ENCODE measurements at regions not wholly inside any gene's neighbourhood (a gene's known extent, or its start where the extent isn't known, plus 50 kb on each side); places are given as distances from the start of the nearest gene placed in this dataset.

GRCh38 chr3:159586571-159587202 lies 401.9 kb upstream of the IL12A start:
- in situ Hi-C loops (cut with HindIII; ENCODE audit: low pct_ligation_motif_present, low pct_unique_long_range_greater_than_20kb, low sequenced_read_pairs) = no loop called here
- peak; percentile 29 for DNase-seq

- in situ Hi-C loops (cut with HindIII; ENCODE audit: low pct_ligation_motif_present, low pct_unique_long_range_greater_than_20kb, low sequenced_read_pairs) = no loop called here
- no peak for DNase-seq
Observed at GRCh38 chr3:159593927-159594605, 394.6 kb upstream of the IL12A start.

GRCh38 chr3:159600291-159600690 lies 388.3 kb upstream of the IL12A start:
- in situ Hi-C loops (cut with HindIII; ENCODE audit: low pct_ligation_motif_present, low pct_unique_long_range_greater_than_20kb, low sequenced_read_pairs) = no loop called here
- no peak for DNase-seq

DNA sequence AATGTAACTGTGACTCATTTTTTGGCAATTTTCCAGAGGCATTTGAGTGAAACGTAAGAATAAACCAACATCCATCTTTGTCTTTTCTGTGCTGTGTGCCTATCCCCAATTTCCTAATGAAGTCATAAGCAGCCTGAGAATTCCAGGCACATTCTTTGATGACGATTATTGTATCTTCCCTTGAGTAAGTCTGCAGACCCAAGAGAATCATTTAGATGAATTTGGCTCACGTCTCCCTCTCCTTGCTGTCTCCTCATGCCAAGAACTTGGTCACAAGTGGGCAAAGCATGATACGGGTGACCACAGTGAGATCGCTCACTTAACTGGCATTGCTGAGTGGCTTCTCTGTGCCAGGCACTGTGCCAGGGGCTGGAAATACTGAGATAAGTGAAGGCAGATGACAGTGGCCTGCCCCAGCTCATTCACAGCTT lies 384.5 kb upstream of the IL12A start:
- peak; percentile 20 for DNase-seq
- in situ Hi-C loops (cut with HindIII; ENCODE audit: low pct_ligation_motif_present, low pct_unique_long_range_greater_than_20kb, low sequenced_read_pairs) = no loop called here

GRCh38 chr3:159605101-159605500 lies 383.5 kb upstream of the IL12A start:
- in situ Hi-C loops (cut with HindIII; ENCODE audit: low pct_ligation_motif_present, low pct_unique_long_range_greater_than_20kb, low sequenced_read_pairs) = no loop called here
- DNase-seq = no peak

DNA sequence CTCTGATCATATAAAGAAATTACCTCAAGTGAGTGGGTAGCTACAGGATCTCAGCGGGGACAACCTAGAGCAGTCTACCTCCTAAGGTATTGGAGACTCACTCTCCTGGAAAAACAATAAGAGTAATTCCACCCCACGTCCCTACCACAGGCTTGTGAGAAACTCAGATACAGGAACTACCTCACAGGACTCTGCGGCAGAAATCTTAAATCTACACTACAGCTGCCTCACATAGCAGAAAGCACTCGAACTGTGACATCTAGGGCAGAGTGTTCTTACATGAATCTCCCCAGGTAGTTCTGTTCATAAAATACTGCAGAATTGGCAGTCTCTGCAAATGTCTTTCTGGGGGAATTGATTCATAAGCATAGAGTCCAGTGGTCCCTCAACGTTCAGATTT lies 382.9 kb upstream of the IL12A start:
- in situ Hi-C loops (cut with HindIII; ENCODE audit: low pct_ligation_motif_present, low pct_unique_long_range_greater_than_20kb, low sequenced_read_pairs) = no loop called here
- DNase-seq = no peak

DNA sequence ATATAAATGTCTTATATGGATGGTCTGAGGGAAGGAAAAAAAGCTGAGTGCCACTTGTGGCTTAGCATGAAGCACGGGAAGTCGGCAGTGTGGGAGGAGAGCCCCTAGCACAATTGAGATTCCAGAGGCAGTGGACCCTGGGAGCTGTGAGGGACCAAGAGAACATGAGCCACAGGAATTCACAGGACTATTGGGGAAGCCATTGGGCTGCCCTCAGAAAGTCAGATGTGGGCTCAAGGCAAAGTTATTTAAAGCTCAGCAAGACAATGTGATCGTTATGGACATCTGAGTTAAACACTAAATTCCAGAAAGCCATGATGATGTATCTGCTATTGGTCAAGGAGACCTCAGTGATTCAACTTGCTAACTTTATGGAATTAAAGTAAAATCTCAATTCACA lies 380.8 kb upstream of the IL12A start:
- in situ Hi-C loops (cut with HindIII; ENCODE audit: low pct_ligation_motif_present, low pct_unique_long_range_greater_than_20kb, low sequenced_read_pairs) = no loop called here
- DNase-seq = no peak

DNA sequence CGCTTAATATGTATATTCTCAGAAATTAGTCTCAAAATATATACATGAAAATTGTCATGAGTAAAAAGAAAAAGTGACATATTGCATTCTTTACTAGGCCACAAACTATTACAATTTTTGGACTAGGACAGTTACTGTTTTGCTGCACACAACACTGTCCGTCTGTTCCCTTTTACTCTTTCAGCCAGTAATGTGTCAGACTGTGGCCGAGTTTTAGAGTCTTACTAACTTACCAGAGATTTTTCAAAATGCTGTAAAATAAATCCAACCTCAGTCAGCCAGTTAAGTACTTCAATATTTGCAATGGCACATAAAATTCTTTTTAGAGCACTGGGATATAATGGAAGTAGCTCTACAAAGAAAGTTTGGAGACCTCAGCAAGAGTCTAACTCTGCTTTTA lies 380.3 kb upstream of the IL12A start:
- in situ Hi-C loops (cut with HindIII; ENCODE audit: low pct_ligation_motif_present, low pct_unique_long_range_greater_than_20kb, low sequenced_read_pairs) = no loop called here
- DNase-seq = no peak

GRCh38 chr3:159609625-159610024 lies 379.0 kb upstream of the IL12A start:
- DNase-seq = no peak
- in situ Hi-C loops (cut with HindIII; ENCODE audit: low pct_ligation_motif_present, low pct_unique_long_range_greater_than_20kb, low sequenced_read_pairs) = no loop called here

DNA sequence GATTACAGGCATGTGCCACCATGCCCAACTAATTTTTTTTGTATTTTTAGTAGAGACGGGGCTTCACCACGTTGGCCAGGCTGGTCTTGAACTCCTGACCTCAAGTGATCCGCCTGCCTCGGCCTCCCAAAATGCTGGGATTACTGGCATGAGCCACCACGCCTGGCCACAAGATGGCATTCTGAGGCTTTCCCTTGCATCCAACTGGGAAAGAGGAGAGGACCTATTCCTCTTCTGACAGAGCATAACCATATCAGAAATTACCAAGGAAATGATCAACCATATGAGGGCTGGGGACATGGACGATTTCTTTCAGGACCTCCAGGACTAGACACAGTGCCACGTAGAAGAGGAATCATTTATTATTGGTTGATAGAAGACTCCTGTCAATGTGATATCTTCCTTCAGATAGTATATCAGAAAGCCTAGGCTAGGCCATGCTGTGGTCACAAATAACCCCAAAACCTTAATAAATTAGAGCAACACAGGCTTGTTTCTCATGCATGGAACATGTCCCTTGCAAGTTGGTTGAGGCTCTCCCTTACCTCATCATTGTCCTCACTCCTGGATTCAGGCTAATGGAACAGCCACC lies 372.3 kb upstream of the IL12A start:
- peak; percentile 62 for DNase-seq
- in situ Hi-C loops (cut with HindIII; ENCODE audit: low pct_ligation_motif_present, low pct_unique_long_range_greater_than_20kb, low sequenced_read_pairs) = no loop called here

DNA sequence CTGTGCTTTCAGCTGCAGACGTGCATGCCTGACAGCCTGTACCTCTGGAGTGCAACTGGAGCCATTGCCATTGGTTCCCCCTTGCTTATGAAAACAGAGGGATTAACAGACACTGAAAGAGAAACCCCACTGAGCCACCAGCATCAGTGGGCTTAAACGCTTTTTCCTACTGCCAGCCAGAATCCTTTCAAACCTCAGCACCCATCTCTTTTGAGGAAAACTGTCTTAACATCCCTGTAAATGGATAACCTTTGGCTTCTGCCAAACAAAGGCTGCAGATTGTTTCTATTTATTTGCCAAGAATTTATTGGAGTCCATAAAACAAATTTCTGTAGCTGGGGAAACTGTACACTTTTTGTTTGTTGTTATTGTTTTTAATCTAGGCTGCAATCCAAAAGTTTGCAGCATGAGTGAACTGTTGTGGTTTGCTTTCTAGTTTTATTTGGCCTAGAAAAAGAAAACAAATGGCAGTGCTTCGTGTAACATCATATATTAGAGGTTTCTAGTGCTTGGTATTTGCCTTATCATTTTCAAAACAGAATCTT lies 369.2 kb upstream of the IL12A start:
- no peak for DNase-seq
- in situ Hi-C loops (cut with HindIII; ENCODE audit: low pct_ligation_motif_present, low pct_unique_long_range_greater_than_20kb, low sequenced_read_pairs) = no loop called here

DNA sequence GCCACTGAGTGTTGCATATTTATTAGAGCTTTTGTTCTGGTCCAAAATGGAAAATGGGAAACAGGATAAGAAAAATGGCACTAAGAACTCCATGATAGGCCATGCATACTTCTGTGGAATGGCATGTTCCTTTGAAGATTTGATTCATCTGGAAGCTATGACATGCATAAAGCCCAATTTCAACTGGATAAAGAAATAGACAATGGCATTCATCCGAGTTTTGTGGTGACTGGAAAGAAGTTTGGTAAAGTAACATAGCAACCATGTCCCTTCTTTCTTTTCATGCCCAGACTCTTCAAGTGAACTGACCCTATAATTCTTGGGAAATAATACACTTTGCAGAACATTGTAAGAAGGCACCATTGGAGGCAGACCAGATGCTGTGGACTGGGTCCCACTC lies 368.4 kb upstream of the IL12A start:
- in situ Hi-C loops (cut with HindIII; ENCODE audit: low pct_ligation_motif_present, low pct_unique_long_range_greater_than_20kb, low sequenced_read_pairs) = no loop called here
- DNase-seq = no peak

DNA sequence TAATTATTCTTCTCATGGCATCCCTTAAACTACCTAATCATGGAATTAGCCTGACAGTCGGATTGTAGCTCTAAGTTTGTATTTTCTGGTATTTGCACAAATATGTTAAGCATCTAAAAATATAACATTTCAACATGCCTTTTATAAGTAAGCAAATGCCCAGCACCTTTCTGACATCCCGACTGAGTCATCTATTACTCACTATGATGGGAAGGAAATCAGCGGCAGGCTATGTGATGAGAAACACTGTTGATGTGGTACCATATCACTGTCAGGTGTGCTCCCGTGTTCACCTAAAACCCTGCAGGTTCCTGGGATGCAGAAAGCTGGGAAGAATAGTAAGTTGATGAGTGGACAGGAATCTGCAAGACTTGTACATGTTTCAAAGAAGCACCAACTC lies 367.8 kb upstream of the IL12A start:
- peak; percentile 66 for DNase-seq
- in situ Hi-C loops (cut with HindIII; ENCODE audit: low pct_ligation_motif_present, low pct_unique_long_range_greater_than_20kb, low sequenced_read_pairs) = no loop called here

DNA sequence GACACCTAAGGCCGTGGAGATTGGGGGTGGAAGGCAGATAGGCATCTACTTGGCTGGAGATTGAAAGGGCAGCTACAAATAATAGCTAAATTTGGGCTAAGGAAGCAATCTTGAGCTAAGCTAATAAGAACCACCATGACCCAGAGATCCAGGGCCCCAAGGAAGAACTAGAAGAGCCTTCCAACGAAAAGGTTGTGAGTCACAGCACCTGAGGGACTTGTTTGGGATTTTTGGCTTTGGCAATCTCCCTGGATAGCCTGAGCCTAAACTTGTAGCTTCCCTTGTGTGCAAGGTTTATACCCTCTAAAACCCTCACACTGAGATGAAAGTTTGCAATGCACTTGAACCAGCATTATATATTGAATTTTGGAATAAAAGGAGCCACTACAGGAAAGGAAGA lies 364.0 kb upstream of the IL12A start:
- no peak for DNase-seq
- in situ Hi-C loops (cut with HindIII; ENCODE audit: low pct_ligation_motif_present, low pct_unique_long_range_greater_than_20kb, low sequenced_read_pairs) = no loop called here

DNA sequence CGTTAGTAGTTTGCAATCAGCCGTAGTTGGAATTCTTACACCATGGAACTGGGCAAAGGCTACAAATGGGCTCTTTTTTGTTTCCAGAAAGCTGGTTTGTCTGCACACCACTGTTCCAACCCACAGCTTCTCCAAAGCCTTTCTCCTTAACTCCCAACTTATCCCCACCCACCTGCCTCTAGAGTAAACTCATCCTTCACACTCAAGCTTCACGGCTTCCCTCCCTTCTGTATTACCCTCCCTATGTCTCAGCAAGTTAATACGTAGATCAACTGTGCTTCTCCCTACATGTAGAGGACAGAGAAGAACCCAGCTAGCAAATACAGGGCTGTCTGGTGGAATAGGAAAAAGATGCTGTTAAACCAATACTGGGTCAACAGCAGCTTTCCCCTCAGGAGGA lies 363.0 kb upstream of the IL12A start:
- no peak for DNase-seq
- in situ Hi-C loops (cut with HindIII; ENCODE audit: low pct_ligation_motif_present, low pct_unique_long_range_greater_than_20kb, low sequenced_read_pairs) = no loop called here

DNA sequence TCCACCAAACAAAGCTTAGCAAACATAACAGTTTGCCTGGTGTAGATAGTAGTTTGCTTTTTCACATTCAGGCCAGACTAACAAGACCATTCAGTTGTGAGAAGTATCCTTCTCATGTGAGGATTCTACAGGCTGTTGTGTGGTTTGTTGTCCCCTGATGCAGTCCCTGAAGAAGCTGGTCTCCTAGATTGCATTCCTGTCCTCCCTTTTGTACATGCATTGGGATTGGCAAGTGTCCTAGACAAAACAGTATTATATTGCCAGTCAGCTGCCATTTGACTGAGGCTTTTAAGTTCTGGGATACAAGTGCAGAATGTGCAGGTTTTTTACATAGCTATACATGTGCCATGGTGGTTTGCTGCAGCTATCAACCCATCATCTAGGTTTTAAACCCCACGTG lies 362.0 kb upstream of the IL12A start:
- DNase-seq = no peak
- in situ Hi-C loops (cut with HindIII; ENCODE audit: low pct_ligation_motif_present, low pct_unique_long_range_greater_than_20kb, low sequenced_read_pairs) = no loop called here

- DNase-seq = no peak
- in situ Hi-C loops (cut with HindIII; ENCODE audit: low pct_ligation_motif_present, low pct_unique_long_range_greater_than_20kb, low sequenced_read_pairs) = no loop called here
Observed at GRCh38 chr3:159627229-159627628, 361.4 kb upstream of the IL12A start.

DNA sequence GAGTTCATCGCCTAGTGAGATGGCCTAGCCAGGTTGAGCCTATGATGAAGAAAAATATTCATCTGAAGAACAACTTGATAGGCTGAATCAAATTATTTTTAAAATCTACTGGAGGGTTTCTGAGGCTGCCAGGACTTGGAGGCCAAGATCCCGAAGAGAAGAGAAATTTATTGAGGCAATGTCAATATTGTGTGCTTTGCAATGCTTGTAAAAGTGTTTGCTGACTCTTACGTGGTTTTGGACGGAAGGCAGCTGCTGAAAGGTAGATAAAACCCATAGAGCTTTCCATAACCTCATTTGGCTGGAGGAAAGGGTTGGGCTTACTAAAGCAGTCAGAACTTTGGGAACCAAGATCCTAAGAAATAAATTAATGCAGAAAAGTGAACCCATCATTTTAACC lies 361.0 kb upstream of the IL12A start:
- in situ Hi-C loops (cut with HindIII; ENCODE audit: low pct_ligation_motif_present, low pct_unique_long_range_greater_than_20kb, low sequenced_read_pairs) = no loop called here

GRCh38 chr3:159629329-159630084 lies 359.1 kb upstream of the IL12A start:
- DNase-seq = no peak
- in situ Hi-C loops (cut with HindIII; ENCODE audit: low pct_ligation_motif_present, low pct_unique_long_range_greater_than_20kb, low sequenced_read_pairs) = no loop called here

More for the DNA sequence above, 361.0 kb upstream of the IL12A start:
- no peak for DNase-seq
